Neural crest cell (in vitro differentiated cells): ENCODE measurements at regions not wholly inside any gene's neighbourhood (a gene's known extent, or its start where the extent isn't known, plus 50 kb on each side); places are given as distances from the start of the nearest gene placed in this dataset.
A peak's percentile ranks its signal among the peaks of the same experiment; 100 is the strongest.

Experiments used
- DNase-seq: peaks from one replicate; pipeline ENCODE4 v3.0.0; 2021; ENCODE audit warnings: low read depth, mixed read lengths, low spot score
- H3K27ac Mint-ChIP-seq: one replicate; pipeline ENCODE4 v1.8.0; 2021; ENCODE audit warnings: mild to moderate bottlenecking, mixed read lengths; ENCODE audit not compliant: unreplicated experiment
- H3K27me3 Mint-ChIP-seq: 2 replicates; pipeline ENCODE4 v1.8.0; 2021; ENCODE audit warnings: low read depth, mild to moderate bottlenecking, mixed read lengths
- H3K36me3 Mint-ChIP-seq: 2 replicates; pipeline ENCODE4 v1.8.0; 2021; ENCODE audit warnings: low read depth, mild to moderate bottlenecking, mixed read lengths
- H3K4me1 Mint-ChIP-seq: 2 replicates; pipeline ENCODE4 v1.8.0; 2021; ENCODE audit warnings: mixed read lengths
- H3K4me3 Mint-ChIP-seq: one replicate; pipeline ENCODE4 v1.8.0; 2021; ENCODE audit warnings: mild to moderate bottlenecking, mixed read lengths
- H3K9me3 Mint-ChIP-seq: 2 replicates; pipeline ENCODE4 v1.8.0; 2021; ENCODE audit warnings: mixed read lengths
- CTCF ChIP-seq: fragments of 200-600 bp; sonication (generic); conservative IDR thresholded peaks from 2 replicates; pipeline ENCODE4 v1.5.0; 2021; ENCODE audit warnings: antibody characterized with exemption, mild to moderate bottlenecking

- Mint-ChIP-seq H3K27ac (peak overlapping the region; percentile 7), H3K27me3 (no peaks in the 10 kb centered on the region), H3K4me3 (peak overlapping the region; percentile 16)
These were observed 201.3 kb downstream of the JCAD start for GRCh38 chr10:29857843-29858701.

DNA sequence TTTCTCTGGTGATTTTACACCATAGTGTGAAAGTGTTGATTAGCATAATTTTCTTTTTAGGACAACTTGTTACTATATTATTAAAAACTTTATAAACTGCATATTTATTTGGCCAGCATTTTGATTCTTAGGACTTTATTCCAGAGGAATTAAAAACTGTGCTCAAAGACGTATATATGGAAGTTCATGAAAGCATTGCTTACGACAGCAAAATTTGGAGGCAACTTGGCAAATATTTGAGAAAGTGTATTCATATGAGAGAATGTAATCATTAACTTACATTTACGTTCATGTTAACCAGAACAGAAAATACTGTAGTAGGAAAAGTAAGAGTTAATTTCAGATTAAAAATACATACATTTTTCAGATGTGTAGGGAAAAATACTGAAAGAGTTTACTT lies 203.1 kb downstream of the JCAD start:
- no peak for DNase-seq
- TF ChIP-seq CTCF, result no peak
- H3K4me3 Mint-ChIP-seq, result no peak overlapping the region
- no peaks in the 10 kb centered on the region for H3K27me3 Mint-ChIP-seq
- no peaks in the 10 kb centered on the region for H3K9me3 Mint-ChIP-seq
- no peak overlapping the region for H3K27ac Mint-ChIP-seq
- H3K4me1 Mint-ChIP-seq, result peaks cover 22% of the 10 kb centered on the region
- no peaks in the 10 kb centered on the region for H3K36me3 Mint-ChIP-seq

More at GRCh38 chr10:29857843-29858701, 201.3 kb downstream of the JCAD start:
- DNase-seq, result peak; percentile 38
- H3K4me1 Mint-ChIP-seq, result peaks cover 19% of the 10 kb centered on the region
- H3K9me3 Mint-ChIP-seq, result no peaks in the 10 kb centered on the region
- peak; percentile 69 for TF ChIP-seq CTCF
- H3K36me3 Mint-ChIP-seq, result no peaks in the 10 kb centered on the region

GRCh38 chr10:29853913-29854312 lies 205.5 kb downstream of the JCAD start:
- Mint-ChIP-seq H3K9me3 (no peaks in the 10 kb centered on the region), H3K27me3 (no peaks in the 10 kb centered on the region), H3K27ac (no peak overlapping the region), H3K4me3 (no peak overlapping the region), H3K36me3 (no peaks in the 10 kb centered on the region), H3K4me1 (peaks cover 26% of the 10 kb centered on the region)
- no peak for DNase-seq
- TF ChIP-seq CTCF, result no peak

GRCh38 chr10:29851241-29851640 lies 208.1 kb downstream of the JCAD start:
- no peaks in the 10 kb centered on the region for H3K9me3 Mint-ChIP-seq
- peaks cover 14% of the 10 kb centered on the region for H3K4me1 Mint-ChIP-seq
- no peak overlapping the region for H3K27ac Mint-ChIP-seq
- TF ChIP-seq CTCF, result no peak
- no peak for DNase-seq
- no peak overlapping the region for H3K4me3 Mint-ChIP-seq
- no peaks in the 10 kb centered on the region for H3K36me3 Mint-ChIP-seq
- H3K27me3 Mint-ChIP-seq, result no peaks in the 10 kb centered on the region

DNA sequence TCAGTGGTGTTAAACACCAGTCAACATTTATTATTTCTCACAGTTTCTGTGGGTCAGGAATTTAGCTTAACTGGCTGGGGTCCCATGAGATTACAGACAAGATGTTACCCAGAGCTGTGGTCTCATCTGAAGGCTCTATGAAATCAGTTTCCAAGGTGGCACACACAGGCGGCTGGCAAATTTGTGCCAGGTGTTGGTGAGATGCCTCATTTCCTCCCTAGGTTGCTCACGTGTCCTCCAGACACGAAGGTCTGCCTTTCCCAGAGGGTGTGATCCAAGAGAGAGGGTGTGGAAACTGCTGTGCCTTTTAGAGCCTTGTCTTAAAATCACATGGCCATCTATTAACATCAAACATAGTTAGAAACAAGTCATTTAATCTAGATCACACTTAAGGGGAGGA lies 209.0 kb downstream of the JCAD start:
- DNase-seq, result no peak
- H3K4me1 Mint-ChIP-seq, result peaks cover 14% of the 10 kb centered on the region
- no peaks in the 10 kb centered on the region for H3K9me3 Mint-ChIP-seq
- H3K27me3 Mint-ChIP-seq, result no peaks in the 10 kb centered on the region
- H3K4me3 Mint-ChIP-seq, result no peak overlapping the region
- no peaks in the 10 kb centered on the region for H3K36me3 Mint-ChIP-seq
- H3K27ac Mint-ChIP-seq, result no peak overlapping the region
- no peak for TF ChIP-seq CTCF
